HCT116 (cell line): ENCODE measurements at regions not wholly inside any gene's neighbourhood (a gene's known extent, or its start where the extent isn't known, plus 50 kb on each side); places are given as distances from the start of the nearest gene placed in this dataset.

Experiments used
- ATAC-seq: fragments of 200-7000 bp; cut with Tn5 transposase; 2 replicates; pipeline ENCODE4 v1.9.1; 2020; ENCODE audit warnings: mild to moderate bottlenecking, moderate library complexity
- BruUV-seq: library from RNA; stranded (reverse); fragments of 400-500 nt; replicated peaks from 2 replicates; lab custom pipeline; 2021; lab: Mats Ljungman, UMichigan
- CTCF ChIA-PET: fragments of 300-600 bp; sonication (Branson Sonifier 250); formaldehyde crosslinking; loops from one replicate; lab custom pipeline; 2021; ENCODE audit warnings: antibody characterized with exemption; lab: Charles Lee
- POLR2A ChIA-PET: fragments of 300-600, 350-600 bp; sonication (Branson Sonifier 250); formaldehyde crosslinking; loops from one replicate; lab custom pipeline; 2021; ENCODE audit warnings: antibody characterized with exemption; lab: Charles Lee
- RAD21 ChIA-PET, 2 experiments: fragments of 300-600 bp; sonication (Branson Sonifier 250); formaldehyde crosslinking; loops; one replicate each; lab custom pipeline; 2023; ENCODE audit warnings: low total read pairs in 2 of 2; ENCODE audit not compliant: uncharacterized antibody in 2 of 2, unreplicated experiment in 2 of 2, low non-redundant PET in 1 of 2; lab: Charles Lee
- DNase-seq: peaks from one replicate; pipeline ENCODE4 v3.0.0-alpha.2; 2010; ENCODE audit warnings: low read depth, low spot score
- H2AFZ ChIP-seq: fragments of 200-600 bp; shearing (Covaris generic), sonication (generic); 2 replicates; pipeline ENCODE4 v1.6.1; 2017; ENCODE audit warnings: low read depth, mixed run types, mixed read lengths, antibody characterized with exemption, low read length; ENCODE audit not compliant: poor library complexity, severe bottlenecking
- H3K27ac ChIP-seq: 2 replicates; pipeline ENCODE4 v1.5.1; 2012; ENCODE audit warnings: low read depth, low read length
- H3K27me3 ChIP-seq: fragments of 200-600 bp; sonication (generic); 2 replicates; pipeline ENCODE4 v1.6.1; 2016; ENCODE audit warnings: mixed run types, low read length, mixed read lengths; ENCODE audit not compliant: insufficient read depth
- H3K36me3 ChIP-seq, 2 experiments: fragments of 200-500 bp in 1 of 2; fragments of 200-600 bp in 1 of 2; sonication (Bioruptor generic) in 1 of 2; sonication (generic) in 1 of 2; 2 replicates each; pipeline versions ENCODE4 v1.5.1 to v1.6.1; 2014 to 2016; ENCODE audit warnings: low read length in 2 of 2, inconsistent platforms in 1 of 2, mixed read lengths in 1 of 2, mixed run types in 1 of 2; ENCODE audit not compliant: insufficient read depth in 2 of 2, control insufficient read depth in 1 of 2
- H3K4me1 ChIP-seq, 2 experiments: fragments of 200-600 bp in 1 of 2; sonication (generic) in 1 of 2; 2 replicates each; pipeline versions ENCODE4 v1.5.1 to v1.6.1; 2012 to 2017; ENCODE audit warnings: low read length in 2 of 2, inconsistent platforms in 1 of 2, mild to moderate bottlenecking in 1 of 2, mixed read lengths in 1 of 2, mixed run types in 1 of 2, moderate library complexity in 1 of 2; ENCODE audit not compliant: insufficient read depth in 2 of 2, control insufficient read depth in 1 of 2
- H3K4me2 ChIP-seq: fragments of 200-600 bp; sonication (generic); 2 replicates; pipeline ENCODE4 v1.6.1; 2017; ENCODE audit warnings: mixed run types, low read length, mixed read lengths
- H3K4me3 ChIP-seq, 2 experiments: fragments of 200-600 bp in 1 of 2; sonication (generic) in 1 of 2; replicated peaks in 1 of 2; 2 replicates each; pipeline ENCODE4 v1.5.1; 2011 to 2016; ENCODE audit warnings: low read length in 2 of 2, control low read depth in 1 of 2, low read depth in 1 of 2, mild to moderate bottlenecking in 1 of 2, mixed read lengths in 1 of 2, mixed run types in 1 of 2
- H3K79me2 ChIP-seq: fragments of 200-600 bp; sonication (generic); 2 replicates; pipeline ENCODE4 v1.6.1; 2017; ENCODE audit warnings: mild to moderate bottlenecking, mixed run types, low read length, moderate library complexity, mixed read lengths; ENCODE audit not compliant: insufficient read depth
- H3K9ac ChIP-seq: fragments of 200-600 bp; sonication (generic); 2 replicates; pipeline ENCODE4 v1.6.1; 2016; ENCODE audit warnings: low read length, mixed read lengths
- H3K9me2 ChIP-seq: fragments of 200-600 bp; sonication (generic), shearing (Covaris generic); 2 replicates; pipeline ENCODE4 v1.6.1; 2017; ENCODE audit warnings: mixed run types, mild to moderate bottlenecking, moderate library complexity; ENCODE audit not compliant: insufficient read depth
- H3K9me3 ChIP-seq, 2 experiments: fragments of 200-500 bp in 1 of 2; fragments of 200-600 bp in 1 of 2; sonication (Bioruptor generic) in 1 of 2; sonication (generic) in 1 of 2; 2 replicates each; pipeline ENCODE4 v1.6.1; 2014 to 2017; ENCODE audit warnings: low read length in 2 of 2, mixed read lengths in 2 of 2, inconsistent platforms in 1 of 2, low read depth in 1 of 2, mild to moderate bottlenecking in 1 of 2, mixed run types in 1 of 2, moderate library complexity in 1 of 2; ENCODE audit not compliant: control insufficient read depth in 1 of 2, insufficient read depth in 1 of 2
- H4K20me1 ChIP-seq: fragments of 200-600 bp; sonication (generic), shearing (Covaris generic); 2 replicates; pipeline ENCODE4 v1.6.1; 2017; ENCODE audit warnings: mixed run types, mild to moderate bottlenecking, moderate library complexity; ENCODE audit not compliant: insufficient read depth
- ATF3 ChIP-seq: IDR thresholded peaks from 2 replicates; pipeline ENCODE4 v1.6.1; 2012
- CBX3 ChIP-seq: IDR thresholded peaks from 2 replicates; pipeline ENCODE4 v1.6.1; 2012; ENCODE audit warnings: low read depth
- MAX ChIP-seq: IDR thresholded peaks from 2 replicates; pipeline ENCODE4 v1.6.1; 2012
- POLR2AphosphoS5 ChIP-seq: IDR thresholded peaks from 2 replicates; pipeline ENCODE4 v1.6.1; 2011; ENCODE audit warnings: mild to moderate bottlenecking, low read depth, low read length, moderate library complexity
- REST ChIP-seq: IDR thresholded peaks from 2 replicates; pipeline ENCODE4 v1.6.1; 2012; ENCODE audit warnings: low read depth
- YY1 ChIP-seq: IDR thresholded peaks from 2 replicates; pipeline ENCODE4 v1.6.1; 2011; ENCODE audit warnings: low read length, low read depth, moderate library complexity, mild to moderate bottlenecking; ENCODE audit not compliant: insufficient replicate concordance; ENCODE audit errors: extremely low read depth
- ZFX ChIP-seq: fragments of 450-650 bp; IDR thresholded peaks from 2 replicates; pipeline ENCODE4 v1.6.1; 2017
- ZNF274 ChIP-seq: fragments of 200-500 bp; sonication (Bioruptor generic); IDR thresholded peaks from 2 replicates; pipeline ENCODE4 v1.6.1; 2014; ENCODE audit warnings: mild to moderate bottlenecking, low read depth, low read length, inconsistent platforms
- intact Hi-C: fragments of 100-400 bp; cut with micrococcal nuclease; formaldehyde crosslinking; loops from 2 replicates; pipeline ENCODE4 v1.10.0; 2022

GRCh38 chr4:71251261-71251660, 87.6 kb upstream of the SLC4A4 start:
- no TSS peak for BruUV-seq
- H4K20me1 ChIP-seq, result no peaks in the 10 kb centered on the region
- H3K27me3 ChIP-seq, result no peaks in the 10 kb centered on the region
- H3K36me3 ChIP-seq, result no peaks in the 10 kb centered on the region
- no peaks in the 10 kb centered on the region for H3K9me3 ChIP-seq
- ATAC-seq (no peak), DNase-seq (no peak)
- H2AFZ ChIP-seq, result no peak overlapping the region
- POLR2A ChIA-PET, result no interaction called here
- H3K9me2 ChIP-seq, result no peaks in the 10 kb centered on the region
- H3K4me1 ChIP-seq, result no peaks in the 10 kb centered on the region
- no peak overlapping the region for H3K9ac ChIP-seq
- H3K4me3 ChIP-seq, result no peak overlapping the region
- CTCF ChIA-PET, result no interaction called here
- no peaks in the 10 kb centered on the region for H3K79me2 ChIP-seq
- H3K27ac ChIP-seq, result no peak overlapping the region
- intact Hi-C loops, result no loop called here
- RAD21 ChIA-PET, result no interaction called here
- no peak for TF ChIP-seq POLR2AphosphoS5
- no peak for TF ChIP-seq ZNF274
- TF ChIP-seq YY1, result no peak
- no peak for TF ChIP-seq MAX
- TF ChIP-seq CBX3, result no peak
- TF ChIP-seq ZFX, result no peak
- TF ChIP-seq ATF3, result no peak
- TF ChIP-seq REST, result no peak
- no peak overlapping the region for H3K4me2 ChIP-seq
